Panc1 (cell line): ENCODE measurements at regions not wholly inside any gene's neighbourhood (a gene's known extent, or its start where the extent isn't known, plus 50 kb on each side); places are given as distances from the start of the nearest gene placed in this dataset.

Source experiments
- CTCF ChIP-seq: fragments of 450-650 bp; IDR thresholded peaks from 2 replicates; pipeline ENCODE4 v1.5.1; 2017; ENCODE audit warnings: mild to moderate bottlenecking
- POLR2AphosphoS5 ChIP-seq: IDR thresholded peaks from 2 replicates; pipeline ENCODE4 v1.6.1; 2012; ENCODE audit warnings: mild to moderate bottlenecking, low read depth, low read length, moderate library complexity
- REST ChIP-seq, 2 experiments: IDR thresholded peaks; 2 replicates each; pipeline ENCODE4 v1.6.1; 2011 to 2012; ENCODE audit warnings: low read depth in 2 of 2, control low read depth in 1 of 2, low read length in 1 of 2, mild to moderate bottlenecking in 1 of 2, moderate library complexity in 1 of 2; ENCODE audit not compliant: insufficient read depth in 1 of 2
- TCF7L2 ChIP-seq: IDR thresholded peaks from 2 replicates; pipeline ENCODE4 v1.6.1; 2011; ENCODE audit warnings: mild to moderate bottlenecking, low read depth, low read length, inconsistent platforms

DNA sequence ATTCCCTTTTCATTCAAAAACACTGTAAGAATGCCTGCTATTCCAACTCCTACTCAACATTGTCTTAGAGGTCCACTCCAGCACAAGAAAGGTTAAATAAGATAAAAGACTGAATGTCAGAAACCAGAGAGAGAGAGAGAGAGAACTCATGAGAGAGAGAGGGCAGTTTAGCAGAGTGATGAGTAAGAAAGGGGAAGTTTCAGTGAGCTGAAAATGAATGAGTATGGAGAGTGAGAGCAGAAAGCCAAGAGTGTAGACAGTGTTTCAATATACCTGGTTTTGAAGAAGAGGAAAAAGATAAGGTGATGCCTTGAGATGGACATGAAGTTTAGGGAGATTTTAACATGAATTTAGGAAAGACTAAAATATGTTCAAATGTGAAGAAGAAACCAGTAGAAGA, 528.0 kb upstream of the SEMA6A start:
- TF ChIP-seq CTCF: no peak
- TF ChIP-seq TCF7L2: no peak
- TF ChIP-seq POLR2AphosphoS5: no peak
- TF ChIP-seq REST (IDR thresholded peaks at IDR 0.05; ENCODE audit: insufficient read depth in 1 of 2, low read depth in 2 of 2, low read length in 1 of 2): no peak
